Activated CD4-positive, alpha-beta T cell treated with anti-CD3 and anti-CD28 coated beads, Interleukin-2, amount 50 U/mL, for 4 hours (primary cell): ENCODE measurements at regions not wholly inside any gene's neighbourhood (a gene's known extent, or its start where the extent isn't known, plus 50 kb on each side); places are given as distances from the start of the nearest gene placed in this dataset.
"Not testable (repeated sequence)": the region's sequence is repeated elsewhere in the genome, so short reads cannot be mapped to it uniquely, and the experiment has no call there.

Experiments
- DNase-seq, 2 experiments: peaks; one replicate each; pipeline ENCODE4 v3.0.0-alpha.2; 2020

DNA sequence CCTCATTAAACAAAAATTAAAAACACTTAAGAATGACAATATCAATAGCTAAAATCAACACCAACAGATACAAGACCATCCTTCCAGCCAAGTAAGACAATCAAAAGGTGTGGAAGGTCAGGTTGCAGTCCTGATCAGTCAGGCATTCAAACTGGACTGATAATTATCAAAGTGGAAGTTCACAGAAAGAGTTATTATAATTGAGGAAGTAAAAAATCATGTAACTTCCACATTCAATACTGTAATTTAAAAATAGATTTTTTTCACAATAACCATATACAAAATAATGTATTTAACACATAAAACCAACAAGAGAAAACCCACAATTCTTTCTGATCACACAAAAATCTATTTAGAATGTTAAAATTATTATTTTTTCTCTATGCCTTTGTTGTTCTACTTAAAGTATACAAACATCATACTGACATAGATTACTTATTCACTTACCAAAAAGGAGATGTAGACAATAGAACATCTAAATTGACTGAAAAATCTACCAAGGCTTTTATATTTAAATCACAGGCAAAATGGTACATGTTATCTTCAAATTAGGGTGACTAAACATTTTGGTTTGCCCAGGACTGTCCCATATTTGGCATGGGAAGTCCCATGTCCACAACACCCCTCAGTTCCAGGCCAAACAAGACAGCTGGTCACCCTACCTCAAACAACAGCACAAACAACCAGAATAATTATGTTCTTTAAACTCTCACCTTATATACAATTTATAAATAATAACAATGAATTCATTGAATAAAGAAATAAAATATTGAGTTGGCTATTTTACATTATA lies 142.5 kb upstream of the SLC24A2 start:
- no peak for DNase-seq

DNA sequence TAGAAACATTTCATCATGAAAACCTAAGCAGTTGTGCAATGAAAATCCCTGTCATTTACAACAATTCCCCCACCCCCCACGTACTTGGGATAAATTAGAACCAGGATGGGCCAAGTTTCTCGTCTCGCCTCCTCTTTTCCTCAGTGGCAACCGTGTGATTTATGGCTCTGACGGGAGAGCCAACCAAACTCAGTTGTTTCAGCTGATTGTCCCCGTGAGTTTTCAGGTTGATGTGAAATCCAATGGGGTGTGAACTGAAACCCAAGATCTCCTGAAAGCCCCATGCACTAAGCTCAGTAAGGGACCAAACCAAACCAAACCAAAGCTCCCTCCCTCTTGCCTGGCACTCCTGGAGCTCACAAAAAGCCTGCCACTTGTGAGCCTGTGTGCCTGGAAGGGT lies 138.7 kb upstream of the SLC24A2 start:
- no peak for DNase-seq

DNA sequence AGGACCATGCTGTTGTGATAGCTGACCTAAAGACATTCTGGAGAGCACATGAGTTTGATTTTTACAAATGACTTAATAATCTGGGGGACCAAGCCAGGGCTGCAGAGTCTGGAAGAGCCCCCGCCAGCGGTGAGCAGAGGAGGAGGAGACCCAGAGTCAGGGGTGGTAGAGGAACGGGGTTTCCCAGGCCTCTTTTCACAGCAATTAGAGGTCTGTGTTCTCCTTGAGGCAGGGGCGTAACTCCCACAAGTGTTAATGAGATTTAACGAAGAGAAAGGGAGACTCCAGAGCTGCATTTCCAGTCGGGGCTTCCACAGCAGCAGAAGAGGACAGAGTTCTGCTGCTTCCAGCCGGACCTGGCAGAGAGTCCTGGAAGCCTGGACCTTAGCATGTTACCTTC lies 137.9 kb upstream of the SLC24A2 start:
- DNase-seq = no peak

DNA sequence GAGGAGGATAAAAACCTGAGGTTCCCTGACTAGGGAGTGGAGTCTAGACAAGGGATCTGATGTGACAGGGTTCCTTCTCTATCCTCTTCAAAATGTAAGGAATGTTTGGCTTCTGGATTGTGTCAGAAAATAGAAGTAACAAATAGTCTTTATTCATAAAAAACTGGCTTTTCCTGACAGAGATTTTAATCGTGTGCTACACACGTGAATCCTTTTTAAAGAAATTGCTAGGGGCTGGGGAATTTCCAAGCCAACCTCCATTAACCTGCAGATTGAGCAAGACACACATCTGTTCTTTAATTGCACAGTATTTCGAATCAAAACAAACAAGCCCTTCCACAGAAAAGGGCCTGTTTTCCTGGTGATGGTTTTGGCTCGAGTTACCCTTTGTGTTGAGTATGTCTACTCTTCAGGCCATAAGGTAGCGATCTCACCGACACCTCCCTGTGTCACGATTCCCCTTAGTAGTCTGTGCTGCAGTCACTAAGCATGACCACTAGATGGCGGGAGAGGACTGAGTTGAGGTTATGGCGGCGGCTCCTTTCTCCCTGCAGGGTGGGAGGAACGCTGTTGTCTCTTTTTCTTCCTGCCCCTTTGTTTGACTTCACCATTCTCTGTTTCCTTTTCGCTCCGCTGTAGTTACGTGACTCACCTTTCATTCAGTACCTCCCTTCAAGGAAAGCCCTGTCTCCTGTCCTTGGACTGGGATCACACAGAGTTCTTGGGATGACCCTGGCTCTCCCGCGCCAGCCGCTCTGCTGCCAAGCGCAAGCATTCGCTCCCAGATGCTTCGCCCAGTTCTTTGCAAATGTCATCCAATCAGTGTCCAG lies 137.1 kb upstream of the SLC24A2 start:
- peak; percentile 69 to 70 for DNase-seq

DNA sequence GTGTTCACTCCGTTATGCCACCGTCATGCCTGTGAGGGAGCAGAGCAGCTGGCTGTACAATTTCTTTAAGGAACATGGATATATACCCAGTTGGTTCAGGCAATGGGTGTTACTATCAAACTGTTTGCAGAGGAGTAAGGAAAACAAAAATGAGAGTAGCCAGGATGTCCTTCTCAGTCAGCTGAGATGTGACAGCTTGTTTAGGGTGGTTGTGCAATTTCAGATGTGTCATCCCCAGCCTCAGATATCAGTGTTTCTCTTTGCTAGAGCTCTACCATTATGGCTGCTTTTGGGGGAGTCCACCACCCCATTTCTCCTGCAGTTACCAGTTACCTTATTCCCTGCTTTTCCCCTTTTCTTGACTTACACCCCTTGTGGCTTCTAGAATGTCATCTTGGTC lies 135.2 kb upstream of the SLC24A2 start:
- DNase-seq = no peak

DNA sequence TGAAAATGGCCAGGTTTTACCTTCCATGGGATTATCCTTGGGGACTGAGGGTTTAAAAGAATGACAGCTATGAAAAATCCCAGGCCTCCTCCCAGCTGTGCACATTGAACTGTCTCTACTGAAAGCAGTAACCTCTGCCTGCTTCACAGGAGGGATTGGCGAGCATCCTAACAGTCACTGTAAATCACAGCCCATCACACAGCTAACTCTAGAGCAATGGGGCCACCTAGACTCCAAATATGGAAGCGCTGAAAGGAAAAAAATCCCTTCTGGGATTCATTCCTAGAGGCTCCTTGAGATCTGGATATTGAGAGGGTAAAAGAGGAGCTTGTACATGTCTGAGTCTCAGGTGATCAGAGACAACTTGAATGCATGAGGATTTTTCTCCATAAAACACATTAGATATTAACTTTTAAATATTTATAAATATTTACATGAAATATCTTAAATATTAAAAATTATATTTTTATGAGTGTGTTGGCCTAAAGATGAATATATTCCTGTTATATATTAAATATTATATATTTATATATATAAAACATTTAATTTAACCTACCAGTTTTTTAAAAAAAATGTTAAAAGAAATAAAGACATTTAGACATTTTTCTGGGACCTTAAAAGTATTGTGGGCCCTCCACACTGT lies 133.8 kb upstream of the SLC24A2 start:
- no peak for DNase-seq

DNA sequence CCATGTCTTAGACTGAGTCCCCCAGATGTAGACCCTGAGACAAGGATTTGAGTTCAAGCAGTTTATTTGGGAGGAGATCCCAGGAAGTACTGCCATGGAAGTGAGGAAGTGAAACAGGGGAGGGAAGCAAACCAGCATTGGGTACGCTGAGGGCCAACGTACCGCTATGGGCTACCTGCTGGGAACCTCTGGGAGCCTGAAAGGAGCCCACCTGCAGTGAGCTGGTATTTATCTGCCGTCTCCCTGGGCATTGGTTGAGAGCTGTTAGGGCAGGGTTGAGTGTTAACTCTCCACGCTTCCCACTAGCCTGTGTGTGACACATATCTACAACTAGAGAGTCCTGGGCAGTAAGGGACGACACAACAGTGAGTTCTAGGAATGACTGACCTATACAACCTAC lies 131.6 kb upstream of the SLC24A2 start:
- no peak for DNase-seq

DNA sequence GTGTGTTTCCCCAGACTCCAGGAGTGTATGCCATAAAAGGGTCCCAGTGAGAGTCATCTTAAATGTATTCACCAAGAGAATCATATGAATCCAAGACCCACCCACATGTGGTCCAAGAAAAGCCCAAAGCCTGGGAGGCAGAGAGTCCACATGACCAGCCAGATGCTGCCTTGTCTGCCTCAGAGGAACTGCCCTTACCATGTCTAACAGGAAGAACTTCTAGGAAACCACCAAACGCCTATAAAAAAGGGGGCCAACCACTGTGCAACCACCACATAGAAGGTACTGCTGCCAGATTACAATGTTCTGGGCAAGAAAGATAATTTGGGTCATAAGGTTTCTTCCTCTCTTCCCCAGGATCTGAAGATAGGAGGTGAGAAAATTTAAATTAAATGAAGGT lies 129.8 kb upstream of the SLC24A2 start:
- no peak for DNase-seq

DNA sequence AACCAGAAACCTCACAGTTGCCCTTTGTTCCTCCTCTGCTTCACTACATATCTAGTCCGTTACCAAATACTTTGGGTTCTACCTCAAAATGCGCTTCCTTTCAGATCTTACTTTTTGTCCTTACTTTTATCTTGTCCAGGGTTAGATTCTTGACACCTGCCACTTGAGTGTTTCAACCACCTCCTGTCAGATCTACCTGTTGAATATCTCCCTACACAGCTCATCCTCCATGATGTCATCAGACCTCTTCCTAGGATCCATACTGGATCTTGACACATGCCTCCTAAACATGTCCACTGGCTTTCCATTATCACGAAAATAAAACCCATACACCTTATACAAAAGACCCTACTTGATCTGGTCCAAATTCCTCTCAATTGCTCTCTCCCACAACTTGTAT lies 125.2 kb upstream of the SLC24A2 start:
- no peak for DNase-seq

DNA sequence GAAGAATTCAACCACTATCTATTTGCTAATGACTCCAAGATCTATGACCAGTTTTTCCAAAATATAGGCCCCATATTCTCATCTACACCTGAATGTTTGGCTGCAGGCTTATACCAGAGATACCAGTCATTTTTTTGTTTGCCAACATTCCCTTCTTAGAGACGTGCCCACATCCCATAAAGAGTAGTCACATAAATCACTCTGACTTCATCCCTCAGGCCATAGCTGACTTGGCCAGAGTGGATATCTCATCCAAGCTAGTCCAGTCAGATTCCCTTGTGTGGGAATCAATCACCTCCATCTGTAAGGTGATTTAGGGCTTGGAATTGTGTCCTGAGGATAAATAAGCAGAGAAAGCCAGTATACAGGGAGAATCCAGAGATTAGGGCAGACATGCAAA lies 124.3 kb upstream of the SLC24A2 start:
- DNase-seq = no peak

DNA sequence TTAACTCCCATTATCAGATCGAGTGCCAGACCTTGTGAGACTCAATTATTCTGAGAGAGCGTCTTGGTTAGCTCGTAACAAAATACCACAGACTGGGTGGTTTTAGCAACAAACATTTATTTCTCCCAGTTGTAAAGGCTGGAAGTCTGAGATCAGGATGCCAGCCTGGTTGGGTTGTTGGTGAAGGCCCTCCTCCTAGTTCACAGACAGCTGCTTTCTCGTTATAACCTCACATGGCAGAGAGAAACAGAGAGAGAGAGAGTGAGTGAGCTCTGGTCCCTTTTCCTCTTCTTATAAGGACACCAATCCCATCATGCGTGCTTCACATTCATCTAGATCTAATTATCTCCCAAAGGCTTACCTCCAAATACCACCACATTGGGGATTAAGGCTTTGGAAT lies 114.2 kb upstream of the SLC24A2 start:
- no peak for DNase-seq

DNA sequence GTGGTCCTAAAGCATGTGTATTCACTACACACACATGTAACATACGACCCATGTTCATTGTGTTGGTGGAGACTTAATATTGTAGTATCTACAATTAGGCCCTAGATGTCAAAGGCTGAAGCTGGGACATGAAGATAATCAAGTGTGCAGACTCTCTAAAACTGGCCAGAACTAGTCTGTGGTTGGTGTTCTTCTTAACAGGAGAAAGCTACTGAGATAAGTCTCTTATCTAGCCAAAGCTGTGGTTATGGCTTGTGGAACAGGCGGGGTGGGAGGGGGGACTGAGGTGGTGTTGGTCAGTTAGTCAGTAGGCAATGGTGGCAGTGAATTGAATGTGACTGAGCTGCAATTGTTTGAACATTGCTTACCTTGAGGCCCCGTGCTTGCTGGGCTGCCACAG lies 112.7 kb upstream of the SLC24A2 start:
- no peak for DNase-seq

DNA sequence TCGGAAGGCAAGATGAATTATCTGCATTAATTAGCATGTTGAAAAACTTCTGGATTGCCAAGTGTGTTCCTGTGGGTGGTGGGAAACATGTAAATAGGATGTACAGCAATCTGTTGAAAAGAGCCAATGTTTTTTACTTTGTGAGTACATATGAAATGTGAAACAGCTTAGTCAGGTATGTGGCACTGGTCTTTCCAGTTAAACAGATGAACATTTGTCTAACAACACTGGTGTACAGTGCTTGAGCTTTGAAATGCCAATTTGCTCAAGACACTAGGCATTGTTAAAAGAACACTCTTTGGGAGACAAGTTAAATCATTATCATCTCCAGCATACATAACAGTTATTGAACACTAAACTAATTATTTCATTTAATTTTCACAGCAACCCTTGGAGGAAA lies 107.3 kb upstream of the SLC24A2 start:
- no peak for DNase-seq

DNA sequence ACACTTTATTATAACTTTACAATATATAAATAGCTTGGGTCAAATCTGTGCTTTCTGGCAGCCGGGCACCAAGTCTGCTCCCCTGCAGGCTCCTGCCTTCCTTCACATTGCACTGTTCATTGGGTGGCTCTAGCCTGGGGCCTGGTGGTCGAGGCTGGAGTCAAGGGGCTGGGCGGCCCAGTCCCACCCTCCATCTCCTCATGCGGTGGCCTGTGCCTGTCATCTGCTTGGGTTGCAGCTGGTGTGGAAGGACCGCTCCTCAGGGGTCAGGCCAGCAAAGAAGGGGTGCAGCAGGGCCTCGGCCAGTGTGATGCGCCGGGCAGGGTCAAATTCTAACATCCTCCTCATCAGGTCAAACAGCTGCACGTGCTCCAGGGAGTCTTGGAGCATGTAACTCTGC lies 106.7 kb upstream of the SLC24A2 start:
- not testable (repeated sequence) for DNase-seq

DNA sequence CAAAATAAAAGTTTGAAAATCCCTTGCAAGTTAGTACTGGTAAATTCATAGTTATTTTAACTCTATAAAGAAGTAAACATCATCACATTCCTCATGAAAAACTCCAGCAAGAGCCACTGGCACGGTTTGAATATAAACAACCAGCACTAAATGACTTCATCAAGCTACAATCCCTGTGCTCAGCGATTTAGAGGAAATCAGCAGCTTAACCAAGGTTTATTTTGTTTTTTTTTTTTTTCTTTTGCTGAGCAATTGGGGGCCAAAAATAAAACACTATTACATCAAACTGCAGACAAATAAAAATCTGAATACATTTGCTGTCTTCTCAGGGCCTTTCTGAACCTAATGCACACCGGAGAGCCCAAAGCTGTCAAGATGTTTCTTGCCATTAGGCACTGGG lies 106.2 kb upstream of the SLC24A2 start:
- DNase-seq = no peak

DNA sequence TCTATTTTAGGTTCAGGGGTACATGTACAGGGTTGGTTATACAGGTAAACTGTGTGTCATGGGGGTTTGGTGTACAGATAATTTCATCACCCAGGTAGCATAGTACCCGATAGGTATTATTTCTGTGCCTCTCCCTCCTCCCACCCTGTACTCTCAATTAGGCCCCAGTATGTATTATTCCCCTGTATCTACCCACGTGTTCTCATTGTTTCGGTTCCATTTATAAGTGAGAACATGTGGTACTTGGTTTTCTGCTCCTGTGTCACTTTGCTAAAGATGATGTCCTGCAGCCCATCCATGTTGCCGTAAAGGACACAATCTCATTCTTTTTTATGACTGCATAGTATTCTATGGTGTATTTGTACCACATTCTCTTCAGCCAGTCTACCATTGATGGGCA lies 96.8 kb upstream of the SLC24A2 start:
- no peak for DNase-seq

DNA sequence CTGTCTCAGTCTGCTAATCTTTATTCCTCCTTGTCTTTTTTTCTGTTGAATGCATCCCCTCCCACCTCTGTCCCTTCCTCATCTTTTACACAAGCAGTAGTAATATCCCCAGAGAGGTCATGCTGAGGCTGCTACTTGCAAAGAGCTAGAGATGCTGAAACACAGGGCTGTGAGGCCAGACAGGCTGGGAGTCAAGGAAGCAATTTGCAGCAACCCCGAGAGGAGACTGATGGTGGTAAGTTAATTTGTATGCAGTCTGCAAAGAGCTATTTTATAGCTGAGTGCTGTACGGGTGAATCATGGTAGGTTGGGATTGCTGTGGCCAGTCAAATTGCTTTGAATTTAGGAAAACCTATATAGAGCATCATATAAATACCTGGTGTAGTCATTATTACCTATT lies 90.2 kb upstream of the SLC24A2 start:
- DNase-seq = no peak

DNA sequence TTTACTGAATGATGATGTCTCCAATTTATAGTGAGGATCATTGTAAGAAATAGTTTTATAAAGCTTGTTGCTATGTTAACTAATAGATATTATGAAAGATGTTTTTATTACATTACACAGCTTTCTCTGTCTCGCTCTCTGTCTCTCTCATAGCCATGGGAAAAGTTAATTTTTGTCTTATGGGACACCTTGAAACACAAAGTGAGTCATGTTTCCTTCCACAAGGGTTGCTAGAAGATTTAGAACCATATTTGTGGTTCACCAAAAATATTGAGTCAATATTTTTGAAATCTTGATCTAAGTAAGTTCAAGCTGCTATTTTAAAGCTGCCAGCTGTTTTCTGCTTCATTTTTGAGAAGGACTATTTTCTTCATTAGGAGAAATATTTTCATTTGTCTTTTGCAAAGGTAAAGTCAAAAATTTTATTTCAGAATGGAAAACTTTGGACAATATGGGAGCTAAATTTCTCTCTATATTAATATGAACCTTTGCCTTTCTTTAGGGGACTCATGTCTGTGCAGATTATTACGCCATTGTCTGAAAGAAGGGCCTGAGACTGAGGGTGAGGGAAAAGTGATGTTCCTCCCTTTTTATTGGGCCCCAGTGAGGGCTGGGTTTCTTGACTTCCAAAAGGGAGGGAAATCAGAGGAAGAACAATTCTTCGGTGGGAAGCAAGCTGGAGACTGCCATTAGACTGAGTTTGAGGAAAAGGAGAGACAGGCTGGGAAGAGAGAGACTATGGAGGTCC lies 87.9 kb upstream of the SLC24A2 start:
- no peak for DNase-seq

DNA sequence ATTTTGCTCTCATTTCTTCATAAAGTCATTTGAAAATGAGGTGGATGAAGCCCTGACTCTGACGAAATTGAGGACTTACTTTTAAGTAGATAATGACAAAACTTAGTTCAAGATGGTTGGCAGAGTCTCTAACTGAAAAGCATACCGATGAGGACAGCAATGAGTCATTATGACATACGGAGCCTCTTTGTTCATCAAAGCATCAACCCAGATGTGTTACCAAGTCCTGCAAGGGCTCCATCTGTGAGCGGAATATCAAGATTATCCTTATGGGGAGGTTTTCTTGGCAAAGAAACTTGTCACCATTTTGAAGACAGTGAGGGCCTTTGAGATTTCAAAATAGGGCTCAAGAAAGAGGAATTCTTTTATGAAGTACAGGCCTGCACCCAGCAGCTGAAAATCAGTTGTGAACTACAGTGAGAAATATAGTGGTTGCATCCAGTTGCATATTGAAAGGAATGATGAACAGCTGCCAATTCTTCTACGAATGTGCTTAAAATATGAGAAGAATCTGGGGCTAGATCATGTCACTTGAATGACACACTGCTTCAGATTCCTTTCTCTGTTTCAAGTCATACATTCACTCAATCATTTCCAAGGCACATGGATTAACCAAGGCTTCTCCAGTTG lies 86.6 kb upstream of the SLC24A2 start:
- no peak for DNase-seq

DNA sequence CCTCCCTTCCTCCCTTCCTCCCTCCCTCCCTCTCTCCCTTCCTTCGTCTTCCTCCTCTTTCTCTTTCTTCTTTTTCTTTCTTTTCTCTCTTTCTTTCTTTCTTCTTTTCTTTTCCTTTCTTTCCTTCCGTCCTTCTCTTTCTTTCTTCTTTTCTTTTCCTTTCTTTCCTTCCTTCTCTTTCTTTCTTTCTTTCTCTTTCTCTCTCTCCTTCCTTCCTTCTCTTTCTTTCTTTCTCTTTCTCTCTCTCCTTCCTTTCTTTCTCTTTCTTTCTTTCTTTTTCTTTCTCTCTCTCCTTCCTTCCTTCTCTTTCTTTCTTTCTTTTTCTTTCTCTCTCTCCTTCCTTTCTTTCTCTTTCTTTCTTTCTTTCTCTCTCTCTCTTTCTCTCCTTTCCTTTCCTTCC lies 84.4 kb upstream of the SLC24A2 start:
- DNase-seq = not testable (repeated sequence)

DNA sequence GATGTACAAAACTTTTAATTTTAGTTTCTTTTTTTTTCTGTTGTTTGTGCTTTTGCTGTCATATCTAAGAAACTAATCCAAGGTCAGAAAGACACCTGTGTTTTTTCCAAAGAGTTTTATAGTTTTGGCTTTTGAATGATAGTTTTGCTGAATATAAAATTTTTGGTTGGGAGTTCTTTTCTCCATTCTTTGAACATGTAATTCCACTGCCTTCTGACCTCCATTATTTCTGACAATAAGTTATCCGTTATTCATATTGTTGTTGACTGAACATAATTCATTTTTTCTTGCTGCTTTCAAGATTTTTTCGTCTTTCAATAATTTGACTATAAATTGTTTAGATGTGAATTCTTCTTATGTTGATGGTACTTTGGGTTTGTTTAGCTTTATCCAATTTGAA lies 82.2 kb upstream of the SLC24A2 start:
- DNase-seq = no peak

DNA sequence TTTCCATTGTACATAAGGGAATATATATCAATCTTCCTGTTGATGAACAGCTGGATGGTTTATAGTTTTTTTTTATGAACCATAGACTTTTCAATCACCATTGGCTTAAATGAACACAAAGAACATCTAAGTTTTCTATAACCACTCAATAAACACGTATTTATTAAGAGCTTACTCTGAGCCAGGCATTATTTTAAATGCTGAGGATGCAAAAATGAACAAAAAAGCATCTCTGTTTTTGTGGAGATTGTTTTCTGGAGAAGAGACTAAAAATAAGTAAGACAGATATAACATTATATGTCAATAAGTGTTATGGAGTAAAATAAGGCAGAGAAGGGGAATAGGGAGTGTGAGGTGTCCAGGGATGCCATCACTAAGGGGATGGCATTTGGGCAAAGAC lies 52.1 kb upstream of the SLC24A2 start:
- no peak for DNase-seq
